ENCODE measurements at regions not wholly inside any gene's neighbourhood (a gene's known extent, or its start where the extent isn't known, plus 50 kb on each side); places are given as distances from the start of the nearest gene placed in this dataset.

DNA sequence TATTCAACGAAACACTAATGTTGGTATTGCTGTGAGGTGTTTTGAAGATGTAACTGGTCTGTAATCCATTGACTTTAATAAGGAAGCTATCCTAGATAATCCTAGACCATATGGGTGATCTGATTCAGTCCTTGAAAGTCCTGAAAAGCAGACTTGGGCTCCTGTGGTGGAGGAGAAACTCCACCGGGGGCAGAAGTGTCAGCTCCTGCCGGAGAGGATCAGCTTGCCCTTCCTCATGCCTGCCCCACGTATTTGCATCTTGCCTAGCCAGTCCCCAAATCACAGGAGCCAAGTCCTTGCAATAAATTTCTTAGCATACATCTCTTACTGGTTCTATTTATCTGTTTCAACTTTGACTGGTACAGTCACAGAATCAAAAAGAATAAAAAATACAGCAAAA, 144.2 kb upstream of the DLGAP1 start:
- TF ChIP-seq, protein P1, sequence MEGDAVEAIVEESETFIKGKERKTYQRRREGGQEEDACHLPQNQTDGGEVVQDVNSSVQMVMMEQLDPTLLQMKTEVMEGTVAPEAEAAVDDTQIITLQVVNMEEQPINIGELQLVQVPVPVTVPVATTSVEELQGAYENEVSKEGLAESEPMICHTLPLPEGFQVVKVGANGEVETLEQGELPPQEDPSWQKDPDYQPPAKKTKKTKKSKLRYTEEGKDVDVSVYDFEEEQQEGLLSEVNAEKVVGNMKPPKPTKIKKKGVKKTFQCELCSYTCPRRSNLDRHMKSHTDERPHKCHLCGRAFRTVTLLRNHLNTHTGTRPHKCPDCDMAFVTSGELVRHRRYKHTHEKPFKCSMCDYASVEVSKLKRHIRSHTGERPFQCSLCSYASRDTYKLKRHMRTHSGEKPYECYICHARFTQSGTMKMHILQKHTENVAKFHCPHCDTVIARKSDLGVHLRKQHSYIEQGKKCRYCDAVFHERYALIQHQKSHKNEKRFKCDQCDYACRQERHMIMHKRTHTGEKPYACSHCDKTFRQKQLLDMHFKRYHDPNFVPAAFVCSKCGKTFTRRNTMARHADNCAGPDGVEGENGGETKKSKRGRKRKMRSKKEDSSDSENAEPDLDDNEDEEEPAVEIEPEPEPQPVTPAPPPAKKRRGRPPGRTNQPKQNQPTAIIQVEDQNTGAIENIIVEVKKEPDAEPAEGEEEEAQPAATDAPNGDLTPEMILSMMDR (IDR thresholded peaks at IDR 0.05; ENCODE audit: low read length), result no peak
- no peak for TF ChIP-seq EZH2 (IDR thresholded peaks at IDR 0.05; ENCODE audit: borderline replicate concordance, low read length)
